Right atrium auricular region (tissue), 2 donors: ENCODE measurements at regions not wholly inside any gene's neighbourhood (a gene's known extent, or its start where the extent isn't known, plus 50 kb on each side); places are given as distances from the start of the nearest gene placed in this dataset.
"Not testable (repeated sequence)": the region's sequence is repeated elsewhere in the genome, so short reads cannot be mapped to it uniquely, and the experiment has no call there.

Experiments
- DNase-seq: peaks from one replicate; pipeline ENCODE4 v3.0.0-alpha.2; 2019; ENCODE audit warnings: low spot score
- H3K27ac ChIP-seq, 2 donors: fragments of 200-600 bp; sonication (generic); 1 replicate in 1 of 2; 2 replicates in 1 of 2; pipeline ENCODE4 v1.5.1; 2016 to 2019
- H3K27me3 ChIP-seq, 2 donors: fragments of 200-600 bp; sonication (generic); one replicate each; pipeline versions ENCODE4 v1.5.1 to v1.6.0; 2017 to 2019
- H3K36me3 ChIP-seq: fragments of 200-600 bp; sonication (generic); one replicate; pipeline ENCODE4 v1.5.1; 2016
- H3K4me1 ChIP-seq, 2 donors: fragments of 200-600 bp; sonication (generic); one replicate each; pipeline versions ENCODE4 v1.5.1 to v1.6.0; 2017 to 2019
- H3K4me3 ChIP-seq, 2 donors: fragments of 200-600 bp; sonication (generic); 1 replicate in 1 of 2; 2 replicates in 1 of 2; pipeline ENCODE4 v1.5.1; 2017 to 2019; ENCODE audit warnings: mild to moderate bottlenecking in 1 of 2, moderate library complexity in 1 of 2
- H3K9me3 ChIP-seq, 2 donors: fragments of 200-600 bp; sonication (generic); one replicate each; pipeline ENCODE4 v1.5.1; 2019
- TF ChIP-seq, protein P1 (sequence below), 2 donors: fragments of 200-600 bp; sonication (generic); IDR thresholded peaks; one replicate each; pipeline ENCODE4 v1.5.1; 2019; ENCODE audit warnings: antibody characterized with exemption in 2 of 2

DNA sequence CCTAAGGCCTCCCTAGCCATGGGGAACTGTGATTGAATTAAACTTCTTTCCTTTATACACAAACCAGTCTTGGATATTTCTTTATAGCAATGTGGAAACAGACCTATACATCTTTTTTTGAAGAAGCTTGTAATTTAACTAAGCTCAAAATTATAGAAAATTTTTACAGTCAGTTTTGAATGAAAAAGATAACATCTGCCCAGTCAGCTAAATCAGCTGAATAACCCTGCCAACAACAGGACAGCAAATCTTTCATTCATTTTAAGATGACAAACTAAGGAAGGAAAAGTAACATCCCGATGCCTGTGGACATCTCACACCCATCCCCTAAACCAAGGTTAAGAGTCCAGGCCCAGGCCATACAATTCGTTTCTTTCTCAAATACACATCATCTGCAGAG is 541.3 kb upstream of the SLC39A10 start:
- no peak overlapping the region for H3K27ac ChIP-seq
- peaks cover 0 to 4% of the 10 kb centered on the region in 2 donors for H3K9me3 ChIP-seq
- H3K4me3 ChIP-seq: no peak overlapping the region
- no peaks in the 10 kb centered on the region for H3K27me3 ChIP-seq
- no peaks in the 10 kb centered on the region for H3K4me1 ChIP-seq
- no peak for DNase-seq
- no peaks in the 10 kb centered on the region for H3K36me3 ChIP-seq
- TF ChIP-seq, protein P1, sequence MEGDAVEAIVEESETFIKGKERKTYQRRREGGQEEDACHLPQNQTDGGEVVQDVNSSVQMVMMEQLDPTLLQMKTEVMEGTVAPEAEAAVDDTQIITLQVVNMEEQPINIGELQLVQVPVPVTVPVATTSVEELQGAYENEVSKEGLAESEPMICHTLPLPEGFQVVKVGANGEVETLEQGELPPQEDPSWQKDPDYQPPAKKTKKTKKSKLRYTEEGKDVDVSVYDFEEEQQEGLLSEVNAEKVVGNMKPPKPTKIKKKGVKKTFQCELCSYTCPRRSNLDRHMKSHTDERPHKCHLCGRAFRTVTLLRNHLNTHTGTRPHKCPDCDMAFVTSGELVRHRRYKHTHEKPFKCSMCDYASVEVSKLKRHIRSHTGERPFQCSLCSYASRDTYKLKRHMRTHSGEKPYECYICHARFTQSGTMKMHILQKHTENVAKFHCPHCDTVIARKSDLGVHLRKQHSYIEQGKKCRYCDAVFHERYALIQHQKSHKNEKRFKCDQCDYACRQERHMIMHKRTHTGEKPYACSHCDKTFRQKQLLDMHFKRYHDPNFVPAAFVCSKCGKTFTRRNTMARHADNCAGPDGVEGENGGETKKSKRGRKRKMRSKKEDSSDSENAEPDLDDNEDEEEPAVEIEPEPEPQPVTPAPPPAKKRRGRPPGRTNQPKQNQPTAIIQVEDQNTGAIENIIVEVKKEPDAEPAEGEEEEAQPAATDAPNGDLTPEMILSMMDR (IDR thresholded peaks at IDR 0.05): no peak

DNA sequence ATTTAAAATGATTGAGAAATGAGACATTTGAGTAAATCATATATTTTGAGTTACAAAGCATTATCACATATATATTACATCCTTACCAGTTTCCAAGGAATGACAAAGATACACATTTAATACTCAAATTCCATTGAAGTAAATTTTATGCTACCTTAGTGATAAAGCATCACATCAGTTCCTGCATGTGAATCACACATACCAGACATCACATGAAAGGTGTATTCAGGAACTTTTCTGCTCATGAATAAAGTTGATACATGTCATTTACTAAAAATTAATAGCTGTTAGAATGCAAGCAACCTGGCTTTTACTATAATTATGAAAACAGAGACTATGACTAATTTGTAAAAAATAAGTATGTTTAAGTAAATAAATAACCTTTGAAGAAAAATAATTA is 548.8 kb upstream of the SLC39A10 start:
- DNase-seq: no peak
- no peaks in the 10 kb centered on the region for H3K4me1 ChIP-seq
- H3K27me3 ChIP-seq: no peaks in the 10 kb centered on the region
- H3K27ac ChIP-seq: no peak overlapping the region
- H3K4me3 ChIP-seq: no peak overlapping the region
- H3K36me3 ChIP-seq: no peaks in the 10 kb centered on the region
- TF ChIP-seq, protein P1 (IDR thresholded peaks at IDR 0.05): no peak
- peaks cover 0 to 4% of the 10 kb centered on the region in 2 donors for H3K9me3 ChIP-seq

- Histone ChIP-seq H3K4me1 (no peaks in the 10 kb centered on the region), H3K27ac (no peak overlapping the region), H3K4me3 (no peak overlapping the region), H3K36me3 (no peaks in the 10 kb centered on the region), H3K9me3 (peaks cover 0 to 4% of the 10 kb centered on the region in 2 donors), H3K27me3 (no peaks in the 10 kb centered on the region)
- no peak for DNase-seq
- TF ChIP-seq, protein P1 (IDR thresholded peaks at IDR 0.05): no peak
Observed at GRCh38 chr2:195106681-195107380, 550.2 kb upstream of the SLC39A10 start.

- H3K4me3 ChIP-seq: no peak overlapping the region
- H3K36me3 ChIP-seq: no peaks in the 10 kb centered on the region
- H3K27ac ChIP-seq: no peak overlapping the region
- no peaks in the 10 kb centered on the region for H3K9me3 ChIP-seq
- TF ChIP-seq, protein P1 (IDR thresholded peaks at IDR 0.05): no peak
- H3K4me1 ChIP-seq: no peaks in the 10 kb centered on the region
- H3K27me3 ChIP-seq: no peaks in the 10 kb centered on the region
- no peak for DNase-seq
Observed at GRCh38 chr2:195105581-195105980, 551.4 kb upstream of the SLC39A10 start.

DNA sequence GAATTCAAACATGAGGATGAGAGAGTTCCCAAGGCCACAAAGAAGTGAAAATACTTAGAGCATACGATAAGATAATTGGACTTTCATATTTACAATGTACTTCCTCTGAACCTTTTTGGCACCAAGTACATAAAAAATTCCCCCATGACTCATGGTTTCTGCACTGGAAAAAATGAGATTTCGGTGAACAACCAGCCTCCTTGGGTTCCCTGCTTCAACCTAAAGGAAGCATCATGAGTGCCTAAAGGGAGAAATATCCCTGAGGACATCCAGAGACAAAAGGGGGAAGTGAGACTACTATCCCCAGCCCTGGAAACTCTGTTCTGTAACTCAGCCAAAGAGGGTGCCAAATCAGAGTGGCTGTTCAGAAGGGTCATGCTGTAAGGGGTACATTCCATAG is 562.7 kb upstream of the SLC39A10 start:
- no peak overlapping the region for H3K27ac ChIP-seq
- no peaks in the 10 kb centered on the region for H3K4me1 ChIP-seq
- H3K27me3 ChIP-seq: no peaks in the 10 kb centered on the region
- H3K36me3 ChIP-seq: no peaks in the 10 kb centered on the region
- H3K4me3 ChIP-seq: no peak overlapping the region
- H3K9me3 ChIP-seq: peaks cover 0 to 7% of the 10 kb centered on the region in 2 donors
- DNase-seq: no peak
- TF ChIP-seq, protein P1 (IDR thresholded peaks at IDR 0.05): no peak

GRCh38 chr2:195092341-195092740 is 564.7 kb upstream of the SLC39A10 start:
- no peak for DNase-seq
- no peaks in the 10 kb centered on the region for H3K4me1 ChIP-seq
- no peaks in the 10 kb centered on the region for H3K36me3 ChIP-seq
- H3K4me3 ChIP-seq: no peak overlapping the region
- no peaks in the 10 kb centered on the region for H3K27me3 ChIP-seq
- TF ChIP-seq, protein P1 (IDR thresholded peaks at IDR 0.05): no peak
- no peak overlapping the region for H3K27ac ChIP-seq
- peaks cover 0 to 7% of the 10 kb centered on the region in 2 donors for H3K9me3 ChIP-seq

- not testable (repeated sequence) for H3K4me3 ChIP-seq, H3K36me3 ChIP-seq, H3K27ac ChIP-seq, DNase-seq, H3K27me3 ChIP-seq, H3K4me1 ChIP-seq, H3K9me3 ChIP-seq
Observed at GRCh38 chr2:195072806-195073205, 584.2 kb upstream of the SLC39A10 start.
